ENCODE measurements at regions not wholly inside any gene's neighbourhood (a gene's known extent, or its start where the extent isn't known, plus 50 kb on each side); places are given as distances from the start of the nearest gene placed in this dataset.

- dilution Hi-C loops (cut with MboI; ENCODE audit: extremely low pct_ligation_motif_present, low sequenced_read_pairs), result no loop called here
- intact Hi-C loops (cut with micrococcal nuclease), result no loop called here
- Histone ChIP-seq H3K9me1 (replicated peaks; ENCODE audit: control insufficient read depth, extremely low read depth, insufficient read depth, low read length) (no peaks in the 10 kb centered on the region), H3K79me2 (ENCODE audit: control insufficient read depth, insufficient read depth, low read length) (no peaks in the 10 kb centered on the region), H3K9ac (replicated peaks; ENCODE audit: extremely low read depth, insufficient read depth, low read length) (no peak overlapping the region), H3K4me2 (ENCODE audit: insufficient read depth, low read length) (no peak overlapping the region), H4K20me1 (replicated peaks; ENCODE audit: control insufficient read depth, extremely low read depth, insufficient read depth, low read length) (no peaks in the 10 kb centered on the region), H2AFZ (ENCODE audit: low read depth, low read length) (no peak overlapping the region), H3K4me1 (ENCODE audit: control insufficient read depth, extremely low read depth, insufficient read depth, low read length) (no peaks in the 10 kb centered on the region), H3K9me3 (replicated peaks; ENCODE audit: control insufficient read depth, insufficient read depth, low read length) (no peaks in the 10 kb centered on the region), H3K27me3 (ENCODE audit: control insufficient read depth in 2 of 2, insufficient read depth in 2 of 2, low read length in 2 of 2) (no peaks in the 10 kb centered on the region), H3K36me3 (ENCODE audit: control insufficient read depth in 2 of 2, extremely low read depth in 1 of 2, insufficient read depth in 2 of 2, low read length in 2 of 2) (no peaks in the 10 kb centered on the region), H3K27ac (ENCODE audit: insufficient read depth, low read depth, low read length) (no peak overlapping the region), H3K4me3 (replicated peaks in 1 of 3; ENCODE audit: insufficient read depth in 1 of 3, low read depth in 1 of 3, low read length in 3 of 3) (no peak overlapping the region)
- POLR2A ChIA-PET, result no interaction called here
- no peak for TF ChIP-seq POLR2AphosphoS5 (IDR thresholded peaks at IDR 0.05; ENCODE audit: insufficient read depth, low read depth, low read length)
- TF ChIP-seq, protein P1, sequence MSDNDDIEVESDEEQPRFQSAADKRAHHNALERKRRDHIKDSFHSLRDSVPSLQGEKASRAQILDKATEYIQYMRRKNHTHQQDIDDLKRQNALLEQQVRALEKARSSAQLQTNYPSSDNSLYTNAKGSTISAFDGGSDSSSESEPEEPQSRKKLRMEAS (IDR thresholded peaks at IDR 0.05; ENCODE audit: insufficient read depth, insufficient read length), result no peak
- no peak for TF ChIP-seq FOS (IDR thresholded peaks at IDR 0.05; ENCODE audit: borderline replicate concordance, insufficient read depth, low read length)
- TF ChIP-seq EZH2 (IDR thresholded peaks at IDR 0.05; ENCODE audit: borderline replicate concordance, low read depth, low read length, severe bottlenecking), result no peak
- TF ChIP-seq JUN (IDR thresholded peaks at IDR 0.05; ENCODE audit: borderline replicate concordance, insufficient read depth, insufficient read length, low read depth), result no peak
- TF ChIP-seq GATA2 (IDR thresholded peaks at IDR 0.05; ENCODE audit: insufficient read depth, insufficient read length, low read depth, low read length), result no peak
- no peak for TF ChIP-seq POLR2A (IDR thresholded peaks at IDR 0.05; ENCODE audit: low read depth, low read length)
- no peak for TF ChIP-seq MYC (IDR thresholded peaks at IDR 0.05; ENCODE audit: low read depth, low read length)
- TF ChIP-seq CTCF (IDR thresholded peaks at IDR 0.05; ENCODE audit: extremely low read depth in 1 of 2, insufficient read depth in 1 of 2, low read depth in 1 of 2, low read length in 2 of 2), result no peak
- FAIRE-seq (no peak), DNase-seq (ENCODE audit: low read depth, low spot score) (no peak)
- CTCF ChIA-PET, result interaction anchor here (1.3 kb wide), 1 partner anchor 8 kb away, joined by 4 read pairs; no protein-coding TSS in a partner anchor
- no TSS peak for BruUV-seq (replicated peaks)
Observed at GRCh38 chr17:72439893-72440502, 319.2 kb downstream of the SOX9 start.
